Motor neuron (in vitro differentiated cells): ENCODE measurements at regions not wholly inside any gene's neighbourhood (a gene's known extent, or its start where the extent isn't known, plus 50 kb on each side); places are given as distances from the start of the nearest gene placed in this dataset.
A peak's percentile ranks its signal among the peaks of the same experiment; 100 is the strongest.

Source experiments
- ATAC-seq, 8 experiments: fragments of 200-7000 bp; cut with Tn5 transposase; replicated peaks in 6 of 8; 2 replicates each; pipeline ENCODE4 v1.8.0; 2021; ENCODE audit warnings: mild to moderate bottlenecking in 8 of 8, moderate library complexity in 8 of 8
- H3K27ac ChIP-seq, 2 donors: fragments of 250-450 bp; sonication (Bioruptor Pico); 2 replicates each; pipeline ENCODE4 v1.9.0; 2021; ENCODE audit warnings: antibody characterized with exemption in 2 of 2, mild to moderate bottlenecking in 2 of 2, moderate library complexity in 1 of 2
- H3K4me1 ChIP-seq, 2 donors: fragments of 250-450 bp; sonication (Bioruptor Pico); replicated peaks in 1 of 2; 2 replicates each; pipeline ENCODE4 v1.6.1; 2021; ENCODE audit warnings: antibody characterized with exemption in 2 of 2, mild to moderate bottlenecking in 2 of 2, moderate library complexity in 1 of 2
- H3K4me3 ChIP-seq, 5 donors: fragments of 250-450 bp; sonication (Bioruptor Pico); 2 replicates each; pipeline ENCODE4 v1.9.0; 2021; ENCODE audit warnings: antibody characterized with exemption in 5 of 5, mild to moderate bottlenecking in 5 of 5, moderate library complexity in 4 of 5
- WGBS, 10 experiments: fragments of 450-650 bp; shearing (Covaris generic); methylation state at CpG; one replicate each; pipeline ENCODE4 v1.0.0; 2022; 5-methylcytosine and 5-hydroxymethylcytosine counted together
- in situ Hi-C, 9 experiments: fragments of 400-800 bp; cut with MboI; loops; one replicate each; pipeline ENCODE4 v1.15.0; 2021; ENCODE audit warnings: low sequenced_read_pairs in 9 of 9, low pct_unique_long_range_greater_than_20kb in 2 of 9; ENCODE audit not compliant: unreplicated experiment in 9 of 9

- ATAC-seq = peak; percentile 23 to 90 (median 48)
- Histone ChIP-seq H3K4me3 (no peak overlapping the region), H3K27ac (no peak overlapping the region), H3K4me1 (peaks cover 0 to 2% of the 10 kb centered on the region in 2 donors)
- WGBS, 10 experiments = 8 to 84% (median 40%) methylated on average over 2 to 10 of the region's 11 CpGs
- in situ Hi-C loops = loop anchor here in 1 of 9 experiments (10.0 to 25.0 kb wide), 2 partner anchors 123 to 221 kb away; partner anchors contain the start of gene SVIL
Measured at GRCh38 chr10:29857843-29858701, 201.3 kb downstream of the JCAD start.

DNA sequence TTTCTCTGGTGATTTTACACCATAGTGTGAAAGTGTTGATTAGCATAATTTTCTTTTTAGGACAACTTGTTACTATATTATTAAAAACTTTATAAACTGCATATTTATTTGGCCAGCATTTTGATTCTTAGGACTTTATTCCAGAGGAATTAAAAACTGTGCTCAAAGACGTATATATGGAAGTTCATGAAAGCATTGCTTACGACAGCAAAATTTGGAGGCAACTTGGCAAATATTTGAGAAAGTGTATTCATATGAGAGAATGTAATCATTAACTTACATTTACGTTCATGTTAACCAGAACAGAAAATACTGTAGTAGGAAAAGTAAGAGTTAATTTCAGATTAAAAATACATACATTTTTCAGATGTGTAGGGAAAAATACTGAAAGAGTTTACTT lies 203.1 kb downstream of the JCAD start:
- ATAC-seq = no peak
- in situ Hi-C loops = loop anchor here in 1 of 9 experiments (10.0 to 25.0 kb wide), 2 partner anchors 121 to 219 kb away; partner anchors contain the start of gene SVIL
- H3K27ac ChIP-seq = no peak overlapping the region
- H3K4me1 ChIP-seq = peaks cover 0 to 2% of the 10 kb centered on the region in 2 donors
- no peak overlapping the region for H3K4me3 ChIP-seq
- WGBS, 10 experiments = 89 to 100% (median 100%) methylated on average over 1 to 3 of the region's 3 CpGs

- Histone ChIP-seq H3K4me1 (peaks cover 0 to 5% of the 10 kb centered on the region in 2 donors), H3K27ac (no peak overlapping the region), H3K4me3 (no peak overlapping the region)
- ATAC-seq = no peak
- WGBS, 10 experiments = 23 to 100% (median 82%) methylated on average over 1 to 4 of the region's 4 CpGs
- in situ Hi-C loops = loop anchor here in 1 of 9 experiments (10.0 to 25.0 kb wide), 2 partner anchors 119 to 217 kb away; partner anchors contain the start of gene SVIL
Measured at GRCh38 chr10:29853913-29854312, 205.5 kb downstream of the JCAD start.

GRCh38 chr10:29851241-29851640 lies 208.1 kb downstream of the JCAD start:
- no peak overlapping the region for H3K4me3 ChIP-seq
- 57 to 100% (median 93%) methylated on average over 1 to 5 of the region's 5 CpGs; no CpG with 5 or more reads in 4 of the 10 experiments for WGBS, 10 experiments
- in situ Hi-C loops = loop anchor here in 1 of 9 experiments (10.0 to 25.0 kb wide), 2 partner anchors 116 to 214 kb away; partner anchors contain the start of gene SVIL
- peaks cover 0 to 3% of the 10 kb centered on the region in 2 donors for H3K4me1 ChIP-seq
- ATAC-seq = no peak
- no peak overlapping the region for H3K27ac ChIP-seq

DNA sequence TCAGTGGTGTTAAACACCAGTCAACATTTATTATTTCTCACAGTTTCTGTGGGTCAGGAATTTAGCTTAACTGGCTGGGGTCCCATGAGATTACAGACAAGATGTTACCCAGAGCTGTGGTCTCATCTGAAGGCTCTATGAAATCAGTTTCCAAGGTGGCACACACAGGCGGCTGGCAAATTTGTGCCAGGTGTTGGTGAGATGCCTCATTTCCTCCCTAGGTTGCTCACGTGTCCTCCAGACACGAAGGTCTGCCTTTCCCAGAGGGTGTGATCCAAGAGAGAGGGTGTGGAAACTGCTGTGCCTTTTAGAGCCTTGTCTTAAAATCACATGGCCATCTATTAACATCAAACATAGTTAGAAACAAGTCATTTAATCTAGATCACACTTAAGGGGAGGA lies 209.0 kb downstream of the JCAD start:
- Histone ChIP-seq H3K27ac (no peak overlapping the region), H3K4me3 (no peak overlapping the region), H3K4me1 (peaks cover 0 to 3% of the 10 kb centered on the region in 2 donors)
- WGBS, 10 experiments = 66 to 100% (median 86%) methylated on average over 1 to 3 of the region's 3 CpGs; no CpG with 5 or more reads in 6 of the 10 experiments
- in situ Hi-C loops = loop anchor here in 1 of 9 experiments (10.0 to 25.0 kb wide), 2 partner anchors 116 to 213 kb away; partner anchors contain the start of gene SVIL
- no peak for ATAC-seq

- 36 to 100% (median 63%) methylated on average over 1 to 3 of the region's 3 CpGs; no CpG with 5 or more reads in 1 of the 10 experiments for WGBS, 10 experiments
- H3K4me3 ChIP-seq = no peak overlapping the region
- no peak for ATAC-seq
- in situ Hi-C loops = loop anchor here in 1 of 9 experiments (10.0 to 25.0 kb wide), 2 partner anchors 115 to 213 kb away; partner anchors contain the start of gene SVIL
- peaks cover 0 to 3% of the 10 kb centered on the region in 2 donors for H3K4me1 ChIP-seq
- H3K27ac ChIP-seq = no peak overlapping the region
Measured at GRCh38 chr10:29849886-29850285, 209.5 kb downstream of the JCAD start.

- no peak overlapping the region for H3K4me3 ChIP-seq
- peaks cover 0 to 3% of the 10 kb centered on the region in 2 donors for H3K4me1 ChIP-seq
- peak in 3 of 8 experiments; percentile 30 to 69 (median 54) for ATAC-seq
- in situ Hi-C loops = no loop called here
- no peak overlapping the region for H3K27ac ChIP-seq
- WGBS, 10 experiments = 0 to 100% (median 81%) methylated on average over 1 to 8 of the region's 9 CpGs; no CpG with 5 or more reads in 2 of the 10 experiments
Measured at GRCh38 chr10:29849126-29849833, 210.1 kb downstream of the JCAD start.

GRCh38 chr10:29846881-29847280 lies 212.1 kb upstream of the SVIL start:
- Histone ChIP-seq H3K27ac (no peak overlapping the region), H3K4me3 (no peak overlapping the region), H3K4me1 (peaks cover 0 to 9% of the 10 kb centered on the region in 2 donors)
- WGBS, 10 experiments = 80 to 100% (median 97%) methylated on average over 1 to 3 of the region's 3 CpGs; no CpG with 5 or more reads in 4 of the 10 experiments
- no peak for ATAC-seq
- in situ Hi-C loops = no loop called here

DNA sequence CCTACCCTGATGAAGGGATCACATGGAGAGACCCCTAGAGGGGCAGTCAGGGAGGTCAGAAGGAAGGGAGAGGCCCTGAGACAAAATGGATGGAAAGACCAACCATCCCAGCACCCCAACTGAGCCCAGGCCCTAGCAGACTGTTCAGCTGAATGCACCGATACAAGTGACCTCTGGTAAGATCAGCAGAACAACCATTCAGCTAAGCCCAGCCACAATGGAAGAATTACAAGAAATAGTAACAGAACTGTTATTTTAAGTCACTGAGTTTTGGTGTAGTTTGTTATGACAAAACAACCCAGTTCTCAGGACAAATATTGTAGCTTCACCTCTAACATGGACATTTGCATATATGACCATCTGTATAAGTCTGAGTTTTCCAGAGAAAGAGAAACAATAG lies 210.4 kb upstream of the SVIL start:
- Histone ChIP-seq H3K27ac (no peak overlapping the region), H3K4me1 (peaks cover 4 to 25% of the 10 kb centered on the region in 2 donors), H3K4me3 (no peak overlapping the region)
- in situ Hi-C loops = no loop called here
- no peak for ATAC-seq
- 90 to 100% (median 100%) methylated on average over 1 of the region's 1 CpG; no CpG with 5 or more reads in 6 of the 10 experiments for WGBS, 10 experiments

DNA sequence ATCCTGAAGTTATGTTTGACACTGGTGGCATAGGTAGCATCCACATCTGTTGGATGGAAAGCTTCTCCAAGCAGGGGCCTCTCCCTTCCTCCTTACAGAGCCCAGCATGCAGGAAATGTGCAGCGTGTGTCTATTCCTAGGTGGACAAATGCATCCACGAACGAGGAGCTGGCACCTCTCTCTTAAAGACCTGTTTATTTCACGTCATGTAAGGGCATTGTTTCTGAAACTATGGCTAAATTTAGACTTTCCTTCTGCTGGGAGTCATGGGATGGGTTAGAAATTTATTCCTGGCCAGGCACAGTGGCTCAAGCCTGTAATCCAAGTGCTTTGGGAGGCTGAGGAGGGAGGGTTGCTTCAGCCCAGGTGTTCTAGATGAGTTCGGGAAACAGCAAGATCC lies 208.4 kb upstream of the SVIL start:
- WGBS, 10 experiments = 60 to 100% (median 89%) methylated on average over 2 to 5 of the region's 5 CpGs; no CpG with 5 or more reads in 2 of the 10 experiments
- no peak for ATAC-seq

DNA sequence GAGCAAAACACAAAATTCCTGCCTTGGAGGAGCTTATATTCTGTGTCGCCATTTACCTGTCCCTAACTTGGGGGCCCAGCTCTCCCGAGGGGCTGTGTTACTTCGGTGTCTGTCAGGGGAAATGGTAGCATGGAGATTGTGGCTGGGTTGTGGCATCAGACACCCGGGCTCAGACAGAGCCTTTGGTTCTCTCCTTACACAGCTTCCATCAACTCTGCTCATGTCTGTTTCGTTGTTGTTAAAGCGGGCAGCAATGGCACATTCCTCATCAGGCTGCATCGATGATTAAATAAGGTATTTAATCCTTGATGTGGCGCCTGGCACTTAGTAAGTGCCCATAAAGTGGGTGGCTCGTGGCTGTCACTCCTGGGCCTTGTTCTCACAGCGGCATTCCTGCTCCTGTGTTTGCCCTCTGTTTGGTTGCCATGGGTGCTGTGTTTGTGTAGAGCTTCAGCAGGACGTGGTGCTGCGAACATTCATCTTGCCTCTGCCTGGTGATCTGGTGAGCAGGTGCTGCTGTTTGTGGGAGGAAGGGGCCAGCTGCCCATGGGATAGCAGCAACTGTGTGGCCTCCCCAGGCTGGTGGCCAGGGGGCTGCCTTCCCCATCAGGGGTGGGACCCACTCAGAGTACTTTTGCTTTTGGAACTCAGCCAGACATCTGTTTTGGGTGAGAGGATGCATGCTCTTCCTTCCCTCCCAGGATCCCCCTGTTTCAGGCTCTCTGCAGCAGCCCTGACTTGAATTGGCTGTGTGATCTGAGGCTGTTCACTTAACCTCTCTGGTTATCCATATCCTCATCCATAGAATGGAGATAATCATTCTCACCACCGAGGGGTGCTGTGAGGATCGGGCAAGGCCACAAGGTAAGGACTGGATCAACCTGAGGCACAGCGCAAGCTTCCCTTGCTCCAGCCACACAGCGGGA lies 207.2 kb upstream of the SVIL start:
- peak overlapping the region in 1 of 2 donors; percentile 16 for H3K27ac ChIP-seq
- peak; percentile 69 to 97 (median 82) for ATAC-seq
- H3K4me1 ChIP-seq = peaks cover 4 to 24% of the 10 kb centered on the region in 2 donors
- H3K4me3 ChIP-seq = no peak overlapping the region
- in situ Hi-C loops = no loop called here
- 47 to 100% (median 85%) methylated on average over 1 to 12 of the region's 16 CpGs; no CpG with 5 or more reads in 2 of the 10 experiments for WGBS, 10 experiments

More for the DNA sequence above, 208.4 kb upstream of the SVIL start:
- Histone ChIP-seq H3K4me1 (peaks cover 4 to 24% of the 10 kb centered on the region in 2 donors), H3K27ac (no peak overlapping the region), H3K4me3 (no peak overlapping the region)
- in situ Hi-C loops = no loop called here
